Spleen (tissue), 11 donors: ENCODE measurements at regions not wholly inside any gene's neighbourhood (a gene's known extent, or its start where the extent isn't known, plus 50 kb on each side); places are given as distances from the start of the nearest gene placed in this dataset.

Experiments used
- DNase-seq: peaks from one replicate; pipeline ENCODE4 v3.0.0-alpha.2; 2020
- H3K27ac ChIP-seq, 8 donors: fragments of 200-600 bp; sonication (generic) in 7 of 8; 1 replicate in 4 of 8; 2 replicates in 4 of 8; pipeline versions ENCODE4 v1.5.0 to v1.8.0; 2016 to 2021; ENCODE audit warnings: inconsistent platforms in 4 of 8, mild to moderate bottlenecking in 4 of 8, moderate library complexity in 1 of 8
- H3K27me3 ChIP-seq, 7 donors: fragments of 200-600 bp; sonication (generic) in 6 of 7; replicated peaks in 1 of 7; 1 replicate in 4 of 7; 2 replicates in 3 of 7; pipeline versions ENCODE4 v1.5.0 to v1.8.0; 2016 to 2021; ENCODE audit warnings: inconsistent platforms in 3 of 7, mild to moderate bottlenecking in 1 of 7
- H3K36me3 ChIP-seq, 6 donors: fragments of 200-600 bp; sonication (generic) in 5 of 6; 1 replicate in 4 of 6; 2 replicates in 2 of 6; pipeline versions ENCODE4 v1.5.0 to v1.8.0; 2016 to 2021; ENCODE audit warnings: inconsistent platforms in 2 of 6
- H3K4me1 ChIP-seq, 6 donors: fragments of 200-600 bp; sonication (generic) in 5 of 6; 1 replicate in 3 of 6; 2 replicates in 3 of 6; pipeline versions ENCODE4 v1.5.0 to v1.8.0; 2016 to 2021; ENCODE audit warnings: inconsistent platforms in 3 of 6
- H3K4me3 ChIP-seq, 8 donors: fragments of 200-600 bp; sonication (generic) in 7 of 8; 1 replicate in 4 of 8; 2 replicates in 4 of 8; pipeline versions ENCODE4 v1.5.0 to v1.8.0; 2016 to 2021; ENCODE audit warnings: inconsistent platforms in 4 of 8, mild to moderate bottlenecking in 4 of 8, moderate library complexity in 2 of 8
- H3K9me3 ChIP-seq, 8 donors: fragments of 200-600 bp; sonication (generic) in 7 of 8; 1 replicate in 4 of 8; 2 replicates in 4 of 8; pipeline versions ENCODE4 v1.5.0 to v1.8.0; 2016 to 2021; ENCODE audit warnings: inconsistent platforms in 4 of 8
- CTCF ChIP-seq, 11 experiments: fragments of 200-600 bp in 7 of 11; fragments of 450-650 bp in 4 of 11; sonication (generic) in 4 of 11; IDR thresholded peaks in 8 of 11; conservative IDR thresholded peaks in 3 of 11; 1 replicate in 7 of 11; 2 replicates in 4 of 11; pipeline versions ENCODE4 v1.4.0 to v1.8.0; 2016 to 2021; ENCODE audit warnings: antibody characterized with exemption in 11 of 11, inconsistent platforms in 4 of 11, mild to moderate bottlenecking in 1 of 11
- POLR2A ChIP-seq, 3 donors: fragments of 450-650 bp; IDR thresholded peaks; one replicate each; pipeline ENCODE4 v1.5.1; 2017; ENCODE audit warnings: antibody characterized with exemption in 3 of 3, mild to moderate bottlenecking in 1 of 3
- POLR2AphosphoS5 ChIP-seq, 3 donors: sonication (generic); formaldehyde crosslinking; IDR thresholded peaks; one replicate each; pipeline ENCODE4 v1.5.1; 2017; ENCODE audit warnings: antibody characterized with exemption in 3 of 3
- WGBS, 5 donors: extraction: QIAGEN DNeasy Blood & Tissue Kit in 3 of 5; methylation state at CpG; one replicate each; pipeline versions ENCODE4 v1.1.5 to v1.1.7; 2013 to 2018; 5-methylcytosine and 5-hydroxymethylcytosine counted together
- intact Hi-C: fragments of 100-400 bp; cut with DNase I; formaldehyde crosslinking; loops from one replicate; pipeline ENCODE4 v1.15.0; 2023; ENCODE audit warnings: low total_unique reads
- donor health status: healthy with polysubstance abuse.
- donor health status: DM: no; HTN: no; CAD: no; lungs with moderate emphysema.
- donor health status: DM: no; HTN: no; CAD: no.
- donor health status: Bipolar disorder and iron deficiency.
- donor health status: healthy.
- donor health status: DM: no; HTN: no; CAD: no.
- donor health status: DM: yes; HTN: yes; CAD: no.

GRCh38 chr5:22947921-22948320 is 94.8 kb upstream of the CDH12 start:
- no peak overlapping the region for H3K4me3 ChIP-seq
- H3K36me3 ChIP-seq, result no peaks in the 10 kb centered on the region
- WGBS, 5 donors, result 57 to 100% (median 86%) methylated on average over 1 of the region's 1 CpG
- H3K27me3 ChIP-seq, result no peaks in the 10 kb centered on the region
- DNase-seq, result no peak
- intact Hi-C loops, result no loop called here
- TF ChIP-seq POLR2A (IDR thresholded peaks at IDR 0.05) (no peak), POLR2AphosphoS5 (IDR thresholded peaks at IDR 0.05) (no peak), CTCF (IDR thresholded peaks at IDR 0.05 in 8 of 11, conservative IDR thresholded peaks at IDR 0.05 in 3 of 11) (no peak)
- H3K27ac ChIP-seq, result no peak overlapping the region
- H3K9me3 ChIP-seq, result peaks cover 0 to 7% (median 2%) of the 10 kb centered on the region in 8 donors
- no peaks in the 10 kb centered on the region for H3K4me1 ChIP-seq

GRCh38 chr5:22938362-22938761 is 85.2 kb upstream of the CDH12 start:
- no peaks in the 10 kb centered on the region for H3K27me3 ChIP-seq
- H3K36me3 ChIP-seq, result no peaks in the 10 kb centered on the region
- TF ChIP-seq CTCF (IDR thresholded peaks at IDR 0.05 in 8 of 11, conservative IDR thresholded peaks at IDR 0.05 in 3 of 11), result no peak
- TF ChIP-seq POLR2A (IDR thresholded peaks at IDR 0.05), result no peak
- no peak for TF ChIP-seq POLR2AphosphoS5 (IDR thresholded peaks at IDR 0.05)
- DNase-seq, result no peak
- H3K27ac ChIP-seq, result no peak overlapping the region
- WGBS, 5 donors, result 81 to 95% (median 90%) methylated on average over 4 of the region's 4 CpGs
- no peak overlapping the region for H3K4me3 ChIP-seq
- no peaks in the 10 kb centered on the region for H3K4me1 ChIP-seq
- peaks cover 0 to 21% (median 2%) of the 10 kb centered on the region in 8 donors for H3K9me3 ChIP-seq
- intact Hi-C loops, result no loop called here

GRCh38 chr5:22928821-22929482 is 75.8 kb upstream of the CDH12 start:
- Histone ChIP-seq H3K27me3 (no peaks in the 10 kb centered on the region), H3K4me1 (no peaks in the 10 kb centered on the region), H3K4me3 (no peak overlapping the region), H3K9me3 (peaks cover 0 to 31% (median 10%) of the 10 kb centered on the region in 8 donors), H3K36me3 (no peaks in the 10 kb centered on the region), H3K27ac (no peak overlapping the region)
- TF ChIP-seq POLR2AphosphoS5 (IDR thresholded peaks at IDR 0.05), result no peak
- TF ChIP-seq POLR2A (IDR thresholded peaks at IDR 0.05), result no peak
- TF ChIP-seq CTCF (IDR thresholded peaks at IDR 0.05 in 8 of 11, conservative IDR thresholded peaks at IDR 0.05 in 3 of 11), result no peak
- no peak for DNase-seq
- WGBS, 5 donors, result 48 to 75% (median 69%) methylated on average over 1 of the region's 1 CpG
- intact Hi-C loops, result no loop called here

GRCh38 chr5:22926574-22926973 is 73.4 kb upstream of the CDH12 start:
- WGBS, 5 donors, result 33 to 58% (median 47%) methylated on average over 1 of the region's 1 CpG
- H3K27me3 ChIP-seq, result no peaks in the 10 kb centered on the region
- no peak overlapping the region for H3K4me3 ChIP-seq
- intact Hi-C loops, result no loop called here
- DNase-seq, result no peak
- no peak for TF ChIP-seq CTCF (IDR thresholded peaks at IDR 0.05 in 8 of 11, conservative IDR thresholded peaks at IDR 0.05 in 3 of 11)
- H3K36me3 ChIP-seq, result no peaks in the 10 kb centered on the region
- H3K4me1 ChIP-seq, result no peaks in the 10 kb centered on the region
- H3K9me3 ChIP-seq, result peaks cover 0 to 31% (median 10%) of the 10 kb centered on the region in 8 donors
- H3K27ac ChIP-seq, result no peak overlapping the region
